Right ventricle myocardium superior (tissue), 1 donor: ENCODE measurements at regions not wholly inside any gene's neighbourhood (a gene's known extent, or its start where the extent isn't known, plus 50 kb on each side); places are given as distances from the start of the nearest gene placed in this dataset.

Source experiments
- ATAC-seq: fragments of 200-7000 bp; cut with Tn5 transposase; one replicate; pipeline ENCODE4 v1.9.1; 2020; ENCODE audit warnings: mild to moderate bottlenecking; ENCODE audit not compliant: poor library complexity
- DNase-seq: peaks from one replicate; pipeline ENCODE4 v3.0.0-alpha.2; 2020
- intact Hi-C: fragments of 100-400 bp; cut with DNase I; formaldehyde crosslinking; loops from one replicate; pipeline ENCODE4 v1.11.2; 2022
- donor health status: DM: no; HTN: yes; CAD: no; lungs with severe emphysema.

DNA sequence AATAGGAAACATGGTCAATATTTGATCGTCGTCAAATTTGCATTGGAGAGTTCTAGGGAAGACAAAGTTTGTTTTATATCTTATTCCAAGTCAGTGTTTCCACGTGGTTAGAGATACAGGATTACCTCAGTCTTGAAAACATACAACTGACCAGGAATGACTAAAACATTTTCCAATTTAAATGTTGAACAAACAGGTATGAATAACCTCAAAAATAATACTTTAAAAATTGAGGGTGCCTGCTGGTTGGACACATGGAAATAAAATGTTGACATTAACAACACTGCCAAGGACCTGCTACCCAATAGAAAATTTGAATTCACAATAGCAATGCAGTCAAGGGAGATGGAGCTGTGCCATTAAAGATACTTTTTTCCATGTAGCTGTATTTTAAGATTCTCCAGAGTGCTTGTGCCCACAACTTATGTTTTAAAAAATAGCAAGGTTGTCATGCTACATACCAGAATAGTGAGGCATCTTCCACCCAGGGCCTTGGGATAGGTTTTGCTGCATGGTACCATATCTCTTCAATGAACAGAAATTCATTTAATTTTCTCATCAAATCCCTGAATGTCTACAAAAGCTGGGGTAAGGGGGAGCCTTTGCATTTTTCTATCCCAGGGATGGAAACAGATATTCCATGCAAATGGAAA is 260.8 kb downstream of the EFNB2 start:
- intact Hi-C loops: no loop called here

DNA sequence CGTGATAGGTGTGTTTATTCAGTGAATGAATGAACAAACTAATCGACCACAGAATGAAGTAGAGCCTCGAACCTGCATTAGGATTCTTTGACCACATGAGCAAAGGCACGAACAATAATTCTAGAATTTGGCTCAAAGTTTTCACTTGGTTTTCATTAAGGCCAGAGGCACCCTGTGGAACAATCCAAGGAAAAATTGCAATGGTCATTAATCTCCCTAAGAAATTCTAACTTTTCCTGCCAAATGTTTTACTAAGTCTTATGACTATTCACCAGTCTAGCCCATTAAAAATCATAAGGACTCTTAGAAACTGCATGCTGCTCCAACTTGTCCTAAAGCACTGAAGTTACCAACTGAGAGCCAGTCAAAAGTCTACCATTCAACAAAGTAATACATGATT is 271.7 kb downstream of the EFNB2 start:
- no peak for ATAC-seq
- intact Hi-C loops: no loop called here
- no peak for DNase-seq

More for the DNA sequence above, 260.8 kb downstream of the EFNB2 start:
- DNase-seq (no peak), ATAC-seq (no peak)

DNA sequence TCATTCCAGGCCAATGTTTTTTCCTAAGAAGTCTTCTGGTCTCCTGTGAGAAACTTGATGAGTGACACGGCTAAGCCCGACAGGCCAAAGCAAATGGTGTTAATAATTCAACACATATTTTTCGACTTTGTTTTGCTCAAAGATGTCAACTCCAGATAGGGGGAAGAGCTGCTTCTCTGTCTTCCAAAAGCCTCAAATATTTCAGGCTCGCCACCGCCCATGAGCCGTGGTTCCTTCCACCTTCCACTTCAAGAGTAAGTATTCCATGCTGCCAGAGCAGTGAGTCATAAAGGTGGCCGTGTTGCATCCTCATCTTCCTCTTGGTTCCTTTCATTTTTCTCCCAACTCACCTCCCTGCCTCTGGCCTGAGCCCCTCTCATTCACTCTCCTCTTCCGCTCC is 272.6 kb downstream of the EFNB2 start:
- intact Hi-C loops: no loop called here
- no peak for ATAC-seq
- no peak for DNase-seq

DNA sequence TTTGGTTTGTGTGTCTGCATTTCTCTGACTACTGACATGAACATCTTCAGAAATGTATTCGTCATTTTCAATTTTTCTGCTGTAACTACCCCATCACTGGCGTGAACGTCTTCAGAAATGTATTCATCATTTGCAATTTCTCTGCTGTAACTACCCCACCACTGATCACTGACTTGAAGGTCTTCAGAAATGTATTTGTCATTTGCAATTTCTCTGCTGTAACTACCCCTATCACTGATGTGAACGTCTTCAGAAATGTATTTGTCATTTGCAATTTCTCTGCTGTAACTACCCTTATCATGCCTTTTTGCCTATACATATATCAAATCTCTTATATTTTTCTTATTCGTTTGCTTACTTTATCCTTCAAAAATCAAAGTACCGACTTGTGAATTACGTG is 274.0 kb downstream of the EFNB2 start:
- DNase-seq: no peak
- no peak for ATAC-seq
- intact Hi-C loops: no loop called here

DNA sequence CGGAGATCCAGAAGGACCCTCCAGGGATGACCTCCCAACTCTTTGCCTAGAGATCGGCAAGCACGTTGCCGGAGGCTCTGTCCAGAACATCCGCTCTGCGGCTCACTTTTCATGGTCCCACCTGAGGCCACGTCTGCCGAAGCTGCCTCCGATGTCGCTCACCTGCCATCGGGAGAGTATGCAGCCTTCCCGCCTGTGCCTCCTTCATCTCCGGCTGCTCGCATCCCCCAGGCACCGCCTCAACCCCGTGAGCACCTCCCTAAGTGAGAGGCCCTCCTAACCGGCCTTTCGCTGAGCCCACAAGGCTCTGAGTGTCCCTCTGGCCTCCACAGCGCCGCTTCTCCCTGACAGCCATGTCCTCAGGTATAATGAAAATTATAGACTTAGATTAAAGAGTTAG is 275.1 kb downstream of the EFNB2 start:
- intact Hi-C loops: no loop called here
- DNase-seq: no peak
- no peak for ATAC-seq

DNA sequence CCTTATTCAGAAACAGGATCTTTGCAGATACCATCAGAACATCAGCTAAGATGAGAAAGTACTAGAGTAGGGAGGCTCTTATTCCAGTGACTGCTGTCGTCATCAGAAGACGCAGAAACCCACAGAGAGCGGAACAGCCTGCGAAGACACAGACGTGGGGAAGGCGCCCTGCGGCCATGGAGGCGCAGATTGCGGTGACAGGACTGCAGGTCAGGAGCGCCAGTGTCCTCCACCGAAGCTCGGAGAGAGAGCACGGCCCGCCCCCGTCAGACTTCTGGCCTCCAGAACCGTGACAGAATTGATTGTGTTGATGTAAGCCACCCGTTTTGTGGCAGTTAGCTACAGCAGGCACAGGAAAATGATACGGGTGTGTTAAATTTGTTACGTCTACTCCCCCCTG is 275.5 kb downstream of the EFNB2 start:
- intact Hi-C loops: no loop called here
- DNase-seq: no peak
- no peak for ATAC-seq

DNA sequence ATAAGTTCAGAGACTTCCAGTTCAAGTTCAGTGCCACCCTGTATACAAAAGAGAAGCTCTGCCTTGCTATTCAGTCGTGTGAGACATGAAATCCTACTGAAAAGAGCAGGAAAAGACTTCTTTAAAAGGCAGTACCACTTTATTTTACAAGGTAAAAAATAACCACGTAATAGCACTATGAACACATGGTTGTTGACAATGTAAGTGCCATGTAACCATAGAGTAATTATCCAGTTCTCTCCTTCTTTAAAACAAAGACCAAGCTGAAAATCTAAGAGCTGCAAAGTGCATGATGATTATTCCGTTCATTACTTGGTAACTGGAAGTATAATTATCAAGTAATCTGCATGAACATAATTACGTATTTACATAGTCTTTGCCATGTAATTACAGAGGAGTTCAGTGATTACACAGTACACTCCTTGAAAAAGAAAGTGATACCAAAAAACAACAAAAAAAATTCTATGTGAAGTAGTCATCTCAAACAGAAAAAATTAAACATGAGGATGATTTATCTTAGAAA is 288.7 kb downstream of the EFNB2 start:
- intact Hi-C loops: no loop called here
- ATAC-seq (no peak), DNase-seq (no peak)

DNA sequence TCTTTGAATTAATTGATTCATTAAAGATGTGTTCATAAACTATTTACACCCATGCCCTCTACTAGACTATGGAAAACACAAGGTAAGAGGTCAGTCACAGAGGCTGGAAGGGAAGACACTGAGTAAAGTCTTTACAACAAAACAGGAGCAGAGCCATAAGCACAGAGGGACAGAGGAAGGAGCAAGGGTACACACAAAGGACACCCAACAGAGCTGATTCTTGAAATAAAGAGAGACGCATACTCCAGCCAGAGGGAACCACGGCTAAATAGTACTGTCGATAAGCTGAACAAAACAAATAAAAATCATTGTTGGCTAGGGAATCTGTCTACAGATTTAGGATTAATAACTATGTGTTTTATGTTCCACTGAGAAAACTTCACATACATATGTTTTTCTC is 289.2 kb downstream of the EFNB2 start:
- ATAC-seq (no peak), DNase-seq (no peak)
- intact Hi-C loops: no loop called here

DNA sequence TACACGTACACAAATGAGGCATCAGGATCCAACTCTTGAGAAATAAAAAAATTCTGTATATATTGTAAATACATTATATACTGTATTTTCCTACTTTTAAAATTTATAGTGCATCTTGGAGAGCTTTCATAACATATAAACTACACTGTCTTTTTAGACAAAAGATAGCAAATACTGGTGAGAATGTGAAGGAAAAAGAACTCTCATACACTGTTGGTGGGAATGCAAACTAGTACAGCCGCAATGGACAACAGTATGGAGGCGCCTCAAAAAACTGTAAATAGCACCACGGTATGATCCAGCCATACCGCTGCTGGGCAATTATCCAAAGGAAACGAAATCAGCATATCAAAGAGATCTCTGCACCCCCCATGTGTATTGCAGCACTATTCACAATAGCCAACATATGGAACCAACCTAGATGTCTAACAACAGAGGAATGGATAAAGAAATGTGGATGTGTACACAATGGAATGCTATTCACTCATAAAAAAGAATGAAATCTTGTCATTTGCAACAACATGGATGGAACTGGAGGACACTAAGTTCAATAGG is 292.4 kb downstream of the EFNB2 start:
- DNase-seq (no peak), ATAC-seq (no peak)
- intact Hi-C loops: no loop called here

DNA sequence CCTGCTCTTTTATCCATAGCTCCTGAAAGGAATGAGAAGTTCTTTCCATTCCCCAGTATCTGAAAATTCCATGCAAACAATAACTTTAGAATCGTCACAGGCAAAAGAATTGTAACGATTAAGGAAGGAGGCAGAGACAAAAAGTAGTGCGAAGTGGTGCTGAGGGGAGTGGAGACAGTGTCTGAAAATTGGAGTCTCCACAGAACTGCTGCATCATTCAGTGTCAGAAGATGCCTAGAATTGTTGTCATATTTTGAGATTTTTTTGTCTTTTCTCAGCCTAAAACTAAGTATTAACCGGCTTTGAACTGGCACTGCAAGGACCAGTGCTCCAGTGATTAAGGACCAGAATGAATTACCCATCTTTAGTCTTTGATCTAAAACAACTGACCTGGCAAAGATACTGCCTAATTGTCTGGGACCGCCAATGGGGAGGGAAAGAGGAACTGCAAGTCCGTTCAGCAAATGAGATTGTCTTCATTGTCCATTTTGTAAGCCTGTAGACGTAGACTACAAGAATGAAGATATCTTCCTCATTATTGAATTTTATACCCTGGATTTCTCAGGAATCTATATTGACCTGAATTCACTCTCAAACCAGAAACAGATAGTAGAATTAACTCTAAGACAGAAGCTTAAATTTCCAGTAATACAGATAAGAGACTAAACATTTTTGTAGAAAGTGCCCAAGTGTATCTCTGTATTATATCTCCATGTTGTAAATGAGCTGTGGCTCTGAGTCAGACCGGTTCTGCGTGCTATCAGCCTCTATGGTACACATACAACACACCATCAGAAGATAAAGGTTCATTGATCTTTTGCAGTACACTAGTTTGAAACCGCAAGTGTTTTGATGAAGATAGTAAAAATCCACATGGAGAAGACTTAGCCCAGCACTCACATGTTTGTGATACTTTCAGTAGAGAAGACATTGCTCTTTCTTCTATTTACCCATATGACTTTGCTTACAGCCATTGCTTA is 293.2 kb downstream of the EFNB2 start:
- DNase-seq (no peak), ATAC-seq (no peak)
- intact Hi-C loops: no loop called here

DNA sequence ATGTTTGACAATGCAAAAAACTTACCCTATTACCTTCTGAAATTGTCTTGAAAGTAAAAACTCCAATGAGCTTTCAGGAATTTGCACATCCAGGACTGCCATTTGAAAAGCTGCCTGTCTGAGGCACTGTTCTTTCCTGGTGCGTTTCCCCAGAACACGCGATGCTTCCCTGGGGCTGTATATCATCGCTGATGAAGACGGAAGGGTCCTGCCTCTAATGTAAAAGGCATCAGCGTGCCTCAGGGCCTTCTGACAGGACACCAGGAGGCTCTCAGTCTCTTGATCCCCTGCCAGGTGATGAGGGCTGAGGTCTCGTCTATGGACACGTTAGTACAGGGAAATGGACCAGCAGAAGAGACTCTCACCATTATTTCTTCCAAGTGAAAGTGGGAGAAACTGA is 296.8 kb downstream of the EFNB2 start:
- intact Hi-C loops: no loop called here
- ATAC-seq (no peak), DNase-seq (no peak)

DNA sequence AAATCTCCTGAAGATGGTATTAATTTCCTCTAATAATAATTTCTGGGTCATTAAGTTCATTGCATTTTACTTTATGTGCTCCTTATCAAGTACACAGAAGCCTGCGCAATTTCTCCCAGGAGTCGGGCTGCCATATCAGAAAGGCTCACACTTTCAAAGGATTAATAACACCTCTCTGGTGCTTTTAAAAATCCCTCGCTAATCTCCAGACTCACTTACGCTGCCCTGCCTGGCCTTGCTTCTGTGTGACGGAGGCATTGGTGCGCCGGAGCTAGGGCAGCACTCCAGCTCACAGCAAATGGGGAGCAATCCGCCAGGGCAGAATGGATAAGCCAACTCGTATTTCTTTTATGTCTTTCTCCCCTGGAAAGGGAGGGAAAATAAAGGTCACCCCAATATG is 300.8 kb downstream of the EFNB2 start:
- ATAC-seq (peak; percentile 15), DNase-seq (no peak)
- intact Hi-C loops: no loop called here

DNA sequence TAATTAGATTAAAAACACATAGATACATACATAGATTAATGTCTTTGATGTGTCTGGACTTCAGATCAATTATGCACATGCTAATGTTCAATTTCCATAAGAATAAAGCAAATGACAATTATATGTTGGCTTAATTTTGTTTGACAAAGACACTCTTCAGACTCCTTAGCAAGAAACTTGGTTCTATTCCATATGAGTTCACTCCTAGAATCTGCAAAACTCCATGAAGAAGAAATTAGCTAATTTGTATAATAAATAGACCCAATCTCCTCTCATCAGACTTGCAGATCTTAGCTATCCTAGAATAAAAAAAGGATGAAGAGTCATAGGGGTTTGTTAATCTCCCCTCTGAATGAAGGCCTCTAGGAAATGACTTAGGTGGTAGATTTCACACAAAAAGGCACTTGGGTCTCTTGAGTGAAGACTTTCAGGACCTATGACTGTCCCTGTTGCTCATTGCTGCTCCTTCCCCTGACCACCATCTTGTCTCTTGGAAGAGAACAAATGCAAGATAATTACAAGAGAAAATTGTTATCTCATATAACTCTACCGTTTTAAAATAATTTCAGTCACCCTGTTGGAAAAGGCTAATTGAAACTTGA is 302.2 kb downstream of the EFNB2 start:
- DNase-seq: no peak
- ATAC-seq: no peak
- intact Hi-C loops: no loop called here

DNA sequence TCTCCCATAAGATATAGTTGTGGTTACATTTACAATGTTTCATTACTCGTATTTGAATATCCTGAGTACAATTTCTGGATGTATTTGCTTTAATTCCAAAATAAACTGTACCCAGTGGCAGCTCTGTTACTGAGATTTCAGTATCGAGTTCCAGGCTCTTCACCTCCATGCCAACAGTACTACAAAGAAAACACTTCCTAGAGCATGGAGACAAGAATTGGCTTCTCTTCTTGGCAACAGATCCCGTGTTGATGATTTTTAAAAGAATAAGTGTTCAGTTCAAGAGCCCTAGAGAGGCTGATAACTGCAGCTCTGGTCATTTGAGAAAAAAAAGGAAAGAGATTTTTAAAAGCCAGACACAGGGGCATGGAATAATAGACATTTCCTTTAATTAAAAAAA is 302.8 kb downstream of the EFNB2 start:
- intact Hi-C loops: no loop called here
- ATAC-seq (peak; percentile 71), DNase-seq (no peak)

DNA sequence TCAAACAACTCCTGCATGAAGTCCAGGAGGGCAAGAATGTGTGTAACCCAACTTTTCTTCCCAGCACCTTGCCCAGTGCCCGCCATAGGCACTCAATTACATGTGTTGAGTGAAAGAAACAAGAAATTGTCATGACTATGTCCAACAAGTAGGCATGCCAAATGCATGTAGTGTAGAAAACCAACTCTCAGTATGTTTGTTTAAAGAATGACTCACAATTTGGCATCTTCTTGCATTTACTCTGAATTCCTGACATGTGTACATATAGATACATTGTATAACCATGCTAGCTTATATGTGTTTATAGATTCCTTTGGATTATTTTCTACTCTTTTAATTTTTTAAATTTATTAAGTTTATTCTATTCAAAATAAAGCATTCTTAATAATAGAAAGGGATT is 305.0 kb downstream of the EFNB2 start:
- intact Hi-C loops: no loop called here
- ATAC-seq (no peak), DNase-seq (no peak)

DNA sequence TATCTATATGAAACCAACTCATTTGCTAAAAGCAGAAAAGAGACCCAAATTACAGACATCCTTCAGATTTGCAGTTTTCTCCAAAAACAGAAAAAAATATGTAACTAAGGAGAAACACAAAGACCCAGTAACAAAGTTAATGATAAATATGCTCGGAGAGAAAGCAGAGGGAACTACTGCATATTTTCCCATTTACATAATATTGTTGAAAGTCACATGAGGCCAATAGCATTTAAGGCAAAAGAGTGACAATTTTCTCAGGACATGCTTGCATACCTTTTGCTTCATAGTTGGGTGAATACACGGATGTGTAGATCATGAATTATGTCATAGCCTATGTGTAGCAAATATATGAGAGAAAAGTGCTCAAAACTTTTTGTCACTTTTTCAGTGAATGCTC is 310.3 kb downstream of the EFNB2 start:
- DNase-seq (no peak), ATAC-seq (no peak)
- intact Hi-C loops: no loop called here

DNA sequence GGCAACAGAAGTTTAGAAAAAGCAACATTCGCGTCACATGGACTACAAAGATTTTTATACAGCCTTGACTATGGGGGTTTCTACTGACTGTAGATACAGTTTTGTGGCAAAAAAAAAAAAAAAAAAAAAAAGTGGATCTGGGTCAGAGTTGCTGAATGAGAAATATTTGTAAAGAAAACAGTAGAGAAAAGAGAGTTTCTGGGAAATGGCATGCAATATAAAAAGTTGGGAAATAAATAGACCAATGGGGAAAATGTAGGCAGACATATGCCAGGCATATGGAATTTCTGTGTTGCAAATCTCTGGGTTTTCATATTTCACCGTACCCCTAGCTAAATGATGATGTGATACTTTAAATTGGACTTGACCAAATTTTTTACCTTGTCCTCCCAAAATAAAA is 315.3 kb downstream of the EFNB2 start:
- DNase-seq (no peak), ATAC-seq (no peak)
- intact Hi-C loops: no loop called here

DNA sequence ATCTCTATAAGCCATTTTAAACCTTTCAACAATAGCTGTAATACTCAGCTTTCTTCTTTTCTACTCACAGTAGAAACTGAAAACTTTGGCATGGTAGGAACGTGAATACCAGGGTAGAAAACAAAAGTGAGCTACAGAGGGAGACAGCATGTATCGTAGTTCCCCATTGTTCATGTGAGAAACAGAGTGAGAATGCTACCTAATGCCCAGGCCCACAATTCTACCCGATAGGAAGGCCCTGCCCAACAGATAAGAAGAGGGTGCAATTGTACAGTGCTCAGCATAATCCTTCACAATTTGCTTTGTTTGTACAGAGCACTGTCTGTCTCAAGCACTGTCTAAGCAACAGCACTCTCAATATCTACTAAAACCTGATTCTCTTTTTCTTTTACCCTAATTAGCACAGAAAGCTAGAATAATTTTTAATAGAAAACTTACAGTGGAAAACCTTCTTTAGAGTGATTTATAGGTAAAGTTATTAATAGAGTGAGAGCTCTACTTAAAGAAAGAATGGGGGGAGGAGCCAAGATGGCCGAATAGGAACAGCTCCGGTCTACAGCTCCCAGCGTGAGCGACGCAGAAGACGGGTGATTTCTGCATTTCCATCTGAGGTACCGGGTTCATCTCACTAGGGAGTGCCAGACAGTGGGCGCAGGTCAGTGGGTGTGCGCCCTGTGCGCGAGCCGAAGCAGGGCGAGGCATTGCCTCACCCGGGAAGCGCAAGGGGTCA is 322.3 kb downstream of the EFNB2 start:
- intact Hi-C loops: no loop called here
- ATAC-seq (no peak), DNase-seq (no peak)
